Inflammatory macrophage (primary cell): ENCODE measurements at regions not wholly inside any gene's neighbourhood (a gene's known extent, or its start where the extent isn't known, plus 50 kb on each side); places are given as distances from the start of the nearest gene placed in this dataset.

Experiments
- DNase-seq, 2 donors: peaks; one replicate each; pipeline ENCODE4 v3.0.0-alpha.2; 2020 to 2022

DNA sequence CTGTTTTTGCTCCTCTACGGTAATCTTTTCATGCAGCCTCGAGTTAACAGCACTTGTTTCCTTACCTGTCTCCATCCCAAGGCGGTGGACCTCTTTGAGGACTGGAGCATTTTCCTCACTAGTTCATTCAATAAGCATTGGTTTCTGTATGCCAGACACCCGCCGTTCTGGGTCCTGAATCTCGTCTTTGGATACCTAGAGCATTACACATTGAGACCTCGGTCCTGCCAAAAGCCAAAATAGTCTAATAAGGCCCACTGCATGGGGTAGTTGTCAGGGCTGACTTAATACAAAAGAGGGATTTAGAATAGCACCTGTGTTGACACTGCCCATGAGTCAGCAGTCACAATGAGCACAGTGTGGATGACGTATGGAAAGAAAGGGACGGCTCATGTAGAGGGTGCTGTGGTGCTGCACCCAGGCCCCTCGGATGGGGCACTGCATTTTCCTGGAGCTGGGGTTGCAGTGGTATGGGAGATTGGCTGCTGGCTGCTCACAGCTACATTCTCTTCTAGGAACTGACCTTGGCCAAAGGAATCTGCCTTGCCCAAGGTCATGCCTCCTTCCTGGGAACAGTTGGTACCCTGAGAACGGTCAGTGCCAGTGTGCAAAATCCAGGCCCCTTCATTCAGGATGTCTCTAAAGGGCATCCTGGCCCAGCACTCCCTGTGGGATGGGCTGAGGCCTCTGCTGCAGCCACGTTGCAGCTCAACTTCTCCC is 126.9 kb upstream of the NCK2 start:
- no peak for DNase-seq

DNA sequence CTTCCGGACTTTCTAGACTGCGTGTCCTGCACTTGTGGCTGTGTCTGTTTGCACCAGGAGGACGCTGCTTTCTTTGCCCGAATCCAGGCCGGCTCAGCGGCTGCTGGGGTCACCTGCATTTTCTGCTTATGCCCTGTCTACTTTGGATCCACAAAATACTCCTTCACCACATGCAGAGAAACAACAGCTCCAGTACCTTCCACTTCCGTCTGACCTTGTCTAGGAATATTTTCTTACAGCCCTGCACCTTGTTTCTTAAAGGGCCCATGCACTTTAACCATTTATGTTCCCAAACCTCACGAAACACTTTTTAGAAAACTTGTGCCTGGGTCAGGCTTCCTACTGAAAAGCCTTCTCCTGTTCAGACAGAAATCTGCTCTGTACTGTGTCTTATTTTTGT is 129.4 kb upstream of the NCK2 start:
- DNase-seq = no peak

DNA sequence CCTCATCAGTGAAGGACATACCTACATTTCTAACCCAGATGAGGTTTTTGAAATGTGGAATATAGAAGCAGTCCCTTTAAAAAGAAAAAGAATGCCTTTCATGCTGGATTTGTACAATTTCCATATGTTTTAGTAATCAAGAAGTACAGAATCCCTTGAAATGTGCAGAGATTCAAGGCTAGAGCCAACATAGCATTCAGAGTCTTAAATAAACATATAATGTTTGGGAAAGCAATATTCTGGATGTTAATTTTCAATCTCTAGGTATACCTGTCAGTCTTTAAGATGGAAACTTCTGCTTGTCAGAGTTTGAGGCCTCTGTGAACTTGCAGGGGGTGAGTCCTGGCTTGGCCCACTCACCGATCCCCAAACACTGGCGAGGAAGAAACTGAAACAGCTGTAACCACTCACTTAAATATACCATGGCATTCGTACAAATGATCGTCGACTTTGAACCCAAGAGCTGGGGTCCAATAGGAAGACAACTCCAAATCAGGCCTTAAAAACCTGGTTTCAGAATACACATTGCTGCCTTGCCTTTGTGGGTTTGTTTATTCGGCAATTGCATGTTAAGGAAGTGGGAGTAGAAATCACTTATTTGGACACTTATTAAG is 132.8 kb upstream of the NCK2 start:
- no peak for DNase-seq

DNA sequence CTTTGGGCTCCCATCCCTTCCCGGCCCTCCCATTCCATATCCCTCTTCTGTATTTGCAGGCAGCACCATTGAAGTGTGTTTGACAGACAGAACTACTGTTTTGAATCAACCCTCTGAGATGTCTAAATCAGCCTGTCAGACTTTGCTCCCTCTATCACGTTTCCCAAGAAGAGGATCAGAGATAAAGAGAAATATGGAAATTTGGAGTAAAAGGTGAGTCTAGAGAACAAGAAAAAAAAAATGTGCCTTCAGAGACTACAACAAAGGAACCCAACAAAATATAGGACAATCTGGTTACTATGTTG is 133.4 kb upstream of the NCK2 start:
- no peak for DNase-seq

DNA sequence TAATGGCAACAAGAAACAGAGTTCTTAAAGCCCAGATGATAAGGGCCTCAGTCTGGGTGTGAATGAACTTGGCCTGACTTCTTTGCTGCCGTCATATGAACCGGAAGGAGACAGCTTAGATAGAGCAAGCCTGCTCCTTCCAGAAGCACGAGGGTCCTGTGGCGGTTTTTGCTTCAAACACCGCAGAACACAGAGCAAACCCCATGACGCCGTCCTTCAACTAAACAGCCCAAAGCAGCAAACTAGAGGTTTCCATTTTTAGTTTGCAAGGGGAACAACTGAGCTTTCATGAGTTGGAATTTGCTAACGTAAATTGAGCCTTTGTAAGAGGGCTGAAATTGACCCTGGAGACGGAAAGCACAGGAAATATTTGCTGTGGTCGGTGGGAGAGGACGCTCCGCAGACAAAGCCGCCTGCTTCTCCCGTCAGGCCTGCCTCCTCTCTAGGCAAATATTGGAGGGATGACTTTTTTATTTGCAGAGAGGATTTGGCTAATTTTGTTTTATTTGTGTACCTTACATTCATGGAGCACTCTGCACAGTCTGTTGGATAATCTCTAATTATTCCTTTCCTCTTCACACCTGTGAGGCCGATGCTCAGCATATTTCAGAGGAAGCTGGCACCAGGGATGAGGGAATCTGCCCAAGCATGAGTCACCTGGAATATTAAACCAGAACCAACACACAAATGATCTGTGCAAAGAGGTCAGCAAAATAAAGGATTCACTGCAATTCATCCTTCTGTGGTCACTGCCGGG is 134.0 kb upstream of the NCK2 start:
- DNase-seq = no peak

DNA sequence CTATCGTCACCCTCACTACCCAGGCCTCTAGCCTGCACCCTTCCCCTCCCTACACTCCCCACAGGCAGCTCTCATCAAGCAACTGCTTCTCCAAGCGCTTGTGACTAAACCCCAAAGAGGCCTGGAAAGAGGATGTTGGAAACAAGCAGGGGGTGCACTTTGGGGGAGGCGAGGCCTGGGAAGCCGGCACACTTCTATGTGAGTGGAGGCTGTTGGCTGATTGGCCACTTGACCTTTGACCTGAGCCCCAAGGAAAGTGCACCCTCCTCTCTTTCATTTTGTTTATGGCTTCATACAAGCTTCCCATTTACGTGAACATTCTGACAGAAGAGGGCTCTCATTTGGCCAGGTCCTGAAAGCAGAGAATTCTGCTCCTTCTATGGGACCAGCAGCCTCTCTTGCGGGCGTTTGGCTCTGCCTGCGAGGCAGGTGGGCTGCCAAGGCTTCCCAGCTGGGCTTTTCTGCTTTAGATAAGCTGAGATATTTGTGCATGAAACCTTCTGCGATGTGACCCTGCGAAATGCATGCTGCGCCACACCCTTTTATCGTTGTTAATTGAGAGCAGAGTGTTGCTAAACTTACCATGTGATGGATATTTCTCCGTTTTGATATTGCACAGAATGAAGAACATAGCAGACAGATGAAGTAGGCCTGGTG is 134.8 kb upstream of the NCK2 start:
- DNase-seq = no peak

DNA sequence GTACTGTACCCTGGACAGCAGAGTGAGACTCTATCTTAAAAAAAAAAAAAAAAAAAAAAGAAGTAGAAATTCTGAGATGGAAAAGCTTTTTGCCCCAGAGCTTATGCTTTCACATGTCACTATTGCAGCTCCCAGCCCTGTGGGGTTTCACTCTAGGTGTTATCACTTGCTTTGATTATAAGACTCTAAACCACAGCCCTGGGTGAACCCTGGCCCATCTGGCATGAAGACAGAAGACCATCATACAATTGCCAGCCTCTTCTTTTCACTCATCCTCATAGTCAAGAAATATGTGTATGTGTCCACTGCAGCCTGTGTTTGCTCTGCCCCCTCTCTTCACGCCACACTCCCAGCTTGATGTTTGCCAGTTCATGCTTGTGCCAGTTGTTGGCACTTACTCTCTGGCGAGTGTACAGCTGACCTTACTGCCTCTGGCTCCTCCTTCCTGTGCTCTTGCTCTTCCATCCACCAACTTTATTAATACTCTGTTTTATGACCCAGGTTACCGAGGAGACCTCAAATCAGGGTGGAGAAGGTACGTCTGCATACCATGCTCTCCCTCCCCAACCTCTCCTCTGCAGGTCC is 136.7 kb upstream of the NCK2 start:
- no peak for DNase-seq

DNA sequence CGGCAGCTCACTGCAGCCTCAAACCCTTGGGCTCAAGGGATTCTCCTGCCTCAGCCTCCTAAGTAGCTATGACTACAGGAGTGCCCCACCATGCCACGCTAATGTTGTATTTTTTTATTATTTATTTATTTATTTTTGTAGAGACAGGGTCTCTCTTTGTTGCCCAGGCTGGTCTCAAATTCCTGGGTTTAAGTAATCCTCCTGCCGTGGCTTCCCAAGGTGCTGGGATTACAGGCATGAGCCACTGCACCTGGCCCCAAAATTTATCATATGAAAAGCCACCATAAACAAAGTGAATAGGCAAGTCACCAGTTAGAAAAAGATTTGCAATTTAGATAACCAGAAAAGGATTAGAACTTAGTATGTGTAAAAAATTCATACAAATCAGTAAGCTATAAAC is 138.6 kb upstream of the NCK2 start:
- DNase-seq = no peak

DNA sequence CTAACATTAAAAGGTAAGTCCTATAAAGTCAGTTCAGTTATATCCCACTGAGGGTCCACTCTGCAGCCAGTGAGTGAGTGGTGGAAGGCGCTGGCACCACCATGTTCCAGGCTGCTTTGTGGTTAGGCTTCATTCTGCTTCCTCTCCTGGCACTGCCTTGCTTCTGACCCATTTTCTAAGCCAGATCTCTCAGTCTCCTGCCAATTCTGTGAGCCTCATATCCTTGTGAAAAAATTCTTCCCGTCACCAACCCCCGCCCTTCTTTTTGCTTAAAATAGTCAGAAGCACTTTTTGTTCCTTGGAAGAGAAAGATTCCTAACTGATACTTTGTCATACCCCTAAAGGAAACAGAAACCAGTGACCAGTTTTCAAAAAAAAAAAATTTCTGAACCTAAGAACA is 139.8 kb upstream of the NCK2 start:
- DNase-seq = no peak

DNA sequence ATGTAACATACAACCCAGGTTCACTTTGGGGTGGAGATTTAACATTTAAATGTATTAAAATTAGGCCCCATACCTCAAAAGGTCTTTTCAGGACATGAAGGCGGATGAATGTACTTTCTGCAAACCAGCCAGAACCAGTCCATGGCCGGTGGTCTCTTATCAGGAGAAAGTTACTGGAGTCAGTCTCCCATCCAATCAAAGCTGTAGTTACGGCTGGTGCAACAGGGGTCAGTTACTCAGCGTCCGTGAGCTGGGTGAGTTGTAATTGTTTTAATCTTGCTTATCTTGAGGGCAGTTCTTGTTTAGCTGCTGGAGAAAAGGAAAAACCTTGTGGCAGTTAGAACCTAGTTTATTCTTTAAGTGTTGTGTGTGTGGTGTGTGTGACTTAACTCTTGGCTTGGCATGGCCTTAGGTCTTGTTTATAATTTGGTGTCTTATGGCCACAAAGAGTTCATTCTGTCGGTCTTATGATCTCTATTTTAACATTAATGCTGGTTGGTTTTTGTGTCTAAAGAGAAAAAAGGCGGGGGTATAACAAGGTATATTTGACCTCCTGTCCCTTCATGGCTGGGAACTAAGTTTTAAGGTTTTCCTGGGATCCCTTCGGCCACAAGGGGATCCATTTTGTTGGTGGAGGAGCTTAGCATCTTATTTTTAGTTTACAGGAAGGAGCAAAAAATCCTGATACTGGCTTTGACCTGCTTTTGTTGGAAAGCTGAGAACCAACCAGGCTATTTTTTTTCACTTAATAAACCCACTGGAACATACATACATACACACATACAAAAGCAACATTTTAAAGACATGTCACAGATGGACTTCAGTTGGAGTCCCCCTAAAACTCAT is 143.5 kb upstream of the NCK2 start:
- DNase-seq = no peak

DNA sequence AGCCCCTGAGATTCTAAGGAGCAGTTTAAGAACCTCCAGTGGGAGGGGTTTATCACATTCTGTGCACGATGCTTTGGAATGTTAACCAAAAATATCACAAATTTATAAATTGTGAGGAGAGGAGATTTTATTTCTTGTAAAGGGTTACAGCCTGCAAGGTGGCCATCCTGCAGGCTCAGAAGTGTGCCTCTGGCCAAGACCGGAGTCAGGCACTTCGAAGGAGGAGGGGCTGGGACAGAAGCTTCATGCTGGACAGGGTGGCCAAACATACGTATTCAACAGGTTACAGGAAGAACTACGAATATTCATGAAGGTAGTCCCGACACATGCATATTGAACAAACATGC is 144.1 kb upstream of the NCK2 start:
- DNase-seq = no peak

DNA sequence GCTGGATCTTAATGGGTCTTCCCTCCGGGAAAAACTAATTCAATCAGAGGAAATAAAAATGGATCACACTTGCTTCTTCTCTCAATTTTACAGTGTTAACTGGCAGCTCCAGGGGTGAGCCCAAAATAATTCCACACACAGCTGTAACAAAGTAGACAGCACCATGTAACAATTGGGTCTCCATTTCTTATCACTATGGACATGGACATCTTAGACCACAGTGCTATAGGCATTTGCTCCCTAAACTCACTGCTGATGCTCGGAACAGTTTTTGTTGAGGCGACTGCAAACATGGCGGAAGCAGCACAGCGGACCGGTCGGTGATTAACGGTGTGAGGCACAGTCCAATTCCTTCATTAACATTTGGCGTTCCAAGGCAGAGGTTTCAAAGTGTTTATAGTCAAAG is 144.7 kb upstream of the NCK2 start:
- DNase-seq = no peak

DNA sequence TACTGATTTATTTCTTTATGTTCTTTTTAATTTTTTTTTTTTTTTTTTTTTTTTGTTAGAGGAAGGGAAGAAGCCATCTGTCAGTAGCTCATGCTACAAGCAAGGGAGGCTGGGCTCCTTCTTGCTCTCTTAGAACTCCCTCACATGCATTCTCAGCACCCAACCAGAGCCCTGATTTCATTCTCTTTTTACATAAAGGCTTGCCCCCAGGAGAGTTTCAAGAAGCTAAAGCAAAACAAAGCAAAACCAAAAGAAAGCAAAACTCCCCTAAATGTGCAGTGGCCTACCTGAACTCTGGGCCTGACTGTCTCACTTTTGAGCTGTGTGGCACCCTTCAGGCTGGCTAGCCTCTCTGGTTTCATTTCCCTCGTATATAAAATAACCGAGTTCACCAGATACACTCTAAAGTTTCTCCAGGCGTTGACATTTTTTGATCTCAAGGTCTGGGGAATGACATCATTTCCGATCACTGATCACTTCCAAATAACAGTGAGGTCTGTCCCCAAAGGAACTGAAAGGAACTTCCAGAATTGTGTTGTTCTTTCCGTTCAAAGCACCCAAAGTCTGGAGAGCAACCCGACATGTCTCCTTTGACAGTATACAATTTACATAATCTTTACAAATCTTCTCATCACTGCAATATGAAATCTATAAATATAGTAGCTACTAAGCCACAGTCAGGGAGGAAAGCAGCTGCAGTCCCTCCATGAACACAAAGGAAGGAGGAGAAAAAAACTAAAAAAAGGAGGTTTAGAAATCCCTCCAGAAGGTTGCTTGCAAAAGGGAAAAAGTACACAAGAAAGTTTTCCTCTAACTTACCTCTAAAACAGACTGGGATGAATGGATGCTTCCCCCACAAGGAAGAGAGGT is 145.6 kb upstream of the NCK2 start:
- DNase-seq = no peak

DNA sequence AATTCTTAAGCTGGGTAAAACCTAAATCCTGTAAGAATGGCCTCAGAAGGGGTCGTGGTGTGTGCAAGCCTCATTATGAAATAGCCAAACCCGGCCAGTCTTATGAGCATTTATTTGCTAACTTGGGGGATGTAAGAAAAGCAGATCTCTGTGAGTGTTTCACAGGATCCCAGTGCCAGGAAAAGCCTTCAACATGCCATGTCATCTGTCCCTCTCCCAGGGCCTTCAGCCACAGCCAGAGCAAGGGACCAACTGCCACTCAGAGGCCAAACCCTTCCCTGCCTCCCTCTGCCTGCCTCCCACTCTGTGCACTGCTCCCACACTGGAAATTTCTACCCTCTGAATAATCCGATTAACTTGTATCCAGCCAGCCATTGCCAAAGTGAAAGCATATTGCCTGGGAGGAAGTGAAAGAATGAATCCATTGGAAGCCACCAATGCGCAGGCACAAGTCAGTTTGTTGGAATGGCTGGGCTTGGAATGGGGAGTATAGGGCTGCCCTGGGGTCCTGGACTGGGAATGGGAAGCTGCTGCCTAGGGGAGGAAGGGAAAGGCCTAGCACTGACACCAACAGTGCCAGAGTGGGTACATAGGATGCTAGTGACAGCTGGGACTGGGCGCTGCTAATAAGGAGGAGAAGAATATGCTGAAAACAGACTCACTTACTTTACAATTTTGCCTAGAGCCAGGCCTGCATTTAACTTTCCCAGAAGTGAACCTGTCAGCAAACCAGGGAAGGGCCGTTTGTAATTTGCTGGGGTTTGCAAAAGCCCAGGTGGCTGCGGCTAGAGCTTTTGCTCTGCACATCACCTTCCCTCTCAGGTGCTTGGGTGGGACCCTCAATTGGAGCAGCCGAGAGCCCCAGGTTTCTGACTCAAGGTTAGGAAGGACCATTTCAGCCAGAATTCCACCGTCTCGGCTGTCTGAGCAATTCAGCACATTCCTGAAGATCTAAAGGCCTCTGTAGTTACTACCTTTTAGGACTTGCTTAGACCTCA is 146.6 kb upstream of the NCK2 start:
- DNase-seq = no peak

DNA sequence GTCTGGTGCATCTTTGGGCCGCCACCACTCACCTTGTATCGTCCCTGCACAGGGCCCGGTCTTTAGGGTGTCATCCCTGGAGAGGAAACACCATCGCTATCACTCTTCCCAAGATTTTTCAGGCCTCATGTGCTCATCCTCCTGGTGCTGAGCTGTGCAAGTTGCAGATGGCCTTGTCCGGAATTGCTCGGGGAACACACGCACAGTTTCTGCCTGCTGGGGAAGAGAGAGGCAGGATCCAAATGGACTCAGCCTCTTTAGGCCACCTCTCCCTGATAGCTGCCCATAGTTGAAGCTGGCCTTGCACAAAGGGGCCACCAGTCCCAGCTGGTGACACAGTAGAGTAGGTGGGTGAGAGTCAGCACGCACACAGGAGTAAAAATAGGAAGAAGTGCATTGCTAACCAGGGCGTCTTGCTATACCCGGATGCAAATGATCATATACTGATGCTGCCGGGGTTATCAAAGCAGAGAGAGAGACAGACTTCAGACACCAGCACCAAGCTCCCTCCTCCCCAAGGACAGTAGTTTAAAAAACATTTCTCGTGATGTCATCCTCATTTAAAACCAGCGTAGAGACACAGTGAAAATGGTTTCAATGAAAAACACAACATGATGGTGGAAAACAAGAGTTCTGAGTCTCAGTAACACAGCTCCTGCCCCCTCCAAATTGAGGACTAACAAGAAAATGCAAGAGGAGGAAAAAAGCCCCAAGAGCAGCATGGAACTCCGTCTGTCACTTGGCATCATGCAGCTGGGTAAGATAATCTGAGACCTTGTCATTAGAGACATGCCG is 147.5 kb upstream of the NCK2 start:
- DNase-seq = no peak

DNA sequence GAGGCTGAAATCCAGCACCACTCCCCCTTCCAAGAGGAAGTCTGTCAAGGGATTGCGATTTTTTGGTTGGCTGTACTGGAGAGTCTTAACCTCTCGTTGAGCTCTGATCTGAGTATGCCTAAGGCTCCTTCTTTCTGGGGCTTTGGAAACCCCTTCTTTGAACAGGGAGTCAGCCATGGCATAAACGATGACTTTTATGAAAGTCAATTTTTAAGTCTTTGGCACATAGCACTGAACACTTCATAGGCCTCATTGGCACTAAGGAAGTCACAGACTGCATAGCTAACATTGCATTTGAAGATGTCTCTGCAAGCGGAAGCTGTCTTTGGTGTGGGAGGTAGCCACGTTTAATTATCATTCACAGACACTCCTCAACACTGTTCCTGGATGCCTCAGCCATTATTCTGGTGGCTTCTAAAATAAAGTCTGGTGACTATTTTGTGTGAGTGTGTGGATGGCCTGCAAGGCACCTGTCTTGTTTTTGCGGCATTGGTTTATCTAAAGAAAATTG is 148.2 kb upstream of the NCK2 start:
- DNase-seq = no peak

DNA sequence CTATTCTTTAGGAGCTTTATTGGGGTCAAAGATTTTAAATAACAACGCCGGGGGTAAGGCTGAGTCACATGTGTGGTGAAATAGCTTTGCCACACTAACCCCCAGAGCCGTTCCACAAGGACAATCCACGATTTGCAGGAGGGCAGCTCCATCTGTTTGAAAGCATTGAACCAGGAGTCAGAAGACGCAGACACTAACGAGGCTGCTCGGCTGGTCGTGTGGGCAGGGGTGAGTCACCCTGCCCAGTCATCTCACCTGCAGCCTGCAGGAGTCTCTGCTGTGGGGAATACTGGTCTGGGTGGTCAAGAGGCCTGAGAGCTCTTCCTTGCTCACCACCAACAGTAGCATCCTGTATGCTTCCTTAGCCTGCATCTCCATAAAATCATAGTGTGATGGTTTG is 149.2 kb upstream of the NCK2 start:
- DNase-seq = no peak

DNA sequence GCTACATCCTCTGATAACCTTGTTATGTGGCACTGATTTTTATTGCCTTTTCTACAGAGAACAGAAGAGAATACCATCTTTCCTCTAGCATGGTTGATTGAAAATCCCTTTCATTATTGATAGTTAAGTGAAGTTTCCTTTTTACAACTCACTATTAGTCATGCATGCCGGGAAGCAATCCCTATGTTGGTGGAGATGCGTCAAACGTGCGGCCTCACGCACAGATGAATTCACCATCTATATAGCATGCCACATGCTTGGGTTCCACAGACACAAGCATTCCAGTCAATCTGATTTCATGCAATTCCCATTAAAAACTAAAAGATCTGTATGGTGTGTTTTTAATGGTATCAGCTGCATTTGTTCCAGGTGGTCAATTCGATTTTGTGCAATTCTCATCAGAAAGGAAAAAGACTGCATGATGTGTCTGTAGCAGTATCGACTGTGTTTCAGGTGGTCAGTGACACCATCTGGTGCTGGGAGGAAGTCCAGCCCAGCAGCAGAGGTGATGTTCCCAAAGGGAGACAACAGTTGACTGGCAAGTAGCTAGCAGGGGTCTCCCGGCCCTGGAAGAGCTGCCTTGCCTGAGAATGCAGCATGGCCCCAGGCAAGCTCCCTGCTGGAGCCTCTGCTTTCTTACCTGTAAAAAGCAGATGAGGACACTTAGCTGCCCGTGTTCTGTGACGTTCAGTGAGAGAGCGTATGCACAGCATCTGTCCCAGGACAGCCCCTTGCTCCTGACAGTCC is 151.3 kb upstream of the NCK2 start:
- DNase-seq = no peak
